Upper lobe of left lung (tissue), 4 donors: ENCODE measurements at regions not wholly inside any gene's neighbourhood (a gene's known extent, or its start where the extent isn't known, plus 50 kb on each side); places are given as distances from the start of the nearest gene placed in this dataset.

Source experiments
- POLR2A ChIP-seq, 4 donors: fragments of 450-650 bp; IDR thresholded peaks; one replicate each; pipeline ENCODE4 v1.5.1; 2016 to 2017; ENCODE audit warnings: antibody characterized with exemption in 4 of 4, mild to moderate bottlenecking in 2 of 4
- TF ChIP-seq, protein P1 (sequence below), 6 experiments: fragments of 450-650 bp in 4 of 6; fragments of 200-600 bp in 2 of 6; sonication (generic) in 2 of 6; IDR thresholded peaks; one replicate each; pipeline ENCODE4 v1.5.1; 2016 to 2019; ENCODE audit warnings: antibody characterized with exemption in 6 of 6

- no peak for TF ChIP-seq POLR2A (IDR thresholded peaks at IDR 0.05)
- TF ChIP-seq, protein P1, sequence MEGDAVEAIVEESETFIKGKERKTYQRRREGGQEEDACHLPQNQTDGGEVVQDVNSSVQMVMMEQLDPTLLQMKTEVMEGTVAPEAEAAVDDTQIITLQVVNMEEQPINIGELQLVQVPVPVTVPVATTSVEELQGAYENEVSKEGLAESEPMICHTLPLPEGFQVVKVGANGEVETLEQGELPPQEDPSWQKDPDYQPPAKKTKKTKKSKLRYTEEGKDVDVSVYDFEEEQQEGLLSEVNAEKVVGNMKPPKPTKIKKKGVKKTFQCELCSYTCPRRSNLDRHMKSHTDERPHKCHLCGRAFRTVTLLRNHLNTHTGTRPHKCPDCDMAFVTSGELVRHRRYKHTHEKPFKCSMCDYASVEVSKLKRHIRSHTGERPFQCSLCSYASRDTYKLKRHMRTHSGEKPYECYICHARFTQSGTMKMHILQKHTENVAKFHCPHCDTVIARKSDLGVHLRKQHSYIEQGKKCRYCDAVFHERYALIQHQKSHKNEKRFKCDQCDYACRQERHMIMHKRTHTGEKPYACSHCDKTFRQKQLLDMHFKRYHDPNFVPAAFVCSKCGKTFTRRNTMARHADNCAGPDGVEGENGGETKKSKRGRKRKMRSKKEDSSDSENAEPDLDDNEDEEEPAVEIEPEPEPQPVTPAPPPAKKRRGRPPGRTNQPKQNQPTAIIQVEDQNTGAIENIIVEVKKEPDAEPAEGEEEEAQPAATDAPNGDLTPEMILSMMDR (IDR thresholded peaks at IDR 0.05) = no peak
Measured at GRCh38 chr16:63497408-63497807, 1461.2 kb upstream of the CDH8 start.
